Stimulated activated CD4-positive, alpha-beta T cell treated with anti-CD3 and anti-CD28 coated beads, Interleukin-4, amount 100 ng/mL, for 48 hours (primary cell): ENCODE measurements at regions not wholly inside any gene's neighbourhood (a gene's known extent, or its start where the extent isn't known, plus 50 kb on each side); places are given as distances from the start of the nearest gene placed in this dataset.
"Not testable (repeated sequence)": the region's sequence is repeated elsewhere in the genome, so short reads cannot be mapped to it uniquely, and the experiment has no call there.

Experiments used
- DNase-seq, 2 donors: peaks; one replicate each; pipeline ENCODE4 v3.0.0-alpha.2; 2020; ENCODE audit warnings: low read depth in 2 of 2

DNA sequence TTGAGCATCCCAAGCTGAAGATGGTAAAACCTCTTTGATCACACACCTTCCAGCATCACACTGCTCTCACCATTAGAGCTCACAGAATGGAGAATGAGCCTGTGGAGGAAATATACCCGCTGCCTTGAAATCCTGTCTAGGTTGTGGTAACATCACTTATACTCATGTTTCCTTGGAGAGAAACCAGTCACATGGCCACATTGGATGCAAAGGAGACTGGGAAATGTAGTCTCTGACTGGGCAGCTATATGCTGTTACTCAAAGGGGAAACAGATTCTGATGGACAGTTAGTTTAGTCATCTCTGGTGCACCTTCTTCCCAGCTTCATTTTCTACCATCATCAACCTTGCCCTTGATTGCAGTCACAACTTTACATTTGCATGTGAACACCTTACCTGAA, 286.3 kb downstream of the ANKRD50 start:
- DNase-seq, result no peak

DNA sequence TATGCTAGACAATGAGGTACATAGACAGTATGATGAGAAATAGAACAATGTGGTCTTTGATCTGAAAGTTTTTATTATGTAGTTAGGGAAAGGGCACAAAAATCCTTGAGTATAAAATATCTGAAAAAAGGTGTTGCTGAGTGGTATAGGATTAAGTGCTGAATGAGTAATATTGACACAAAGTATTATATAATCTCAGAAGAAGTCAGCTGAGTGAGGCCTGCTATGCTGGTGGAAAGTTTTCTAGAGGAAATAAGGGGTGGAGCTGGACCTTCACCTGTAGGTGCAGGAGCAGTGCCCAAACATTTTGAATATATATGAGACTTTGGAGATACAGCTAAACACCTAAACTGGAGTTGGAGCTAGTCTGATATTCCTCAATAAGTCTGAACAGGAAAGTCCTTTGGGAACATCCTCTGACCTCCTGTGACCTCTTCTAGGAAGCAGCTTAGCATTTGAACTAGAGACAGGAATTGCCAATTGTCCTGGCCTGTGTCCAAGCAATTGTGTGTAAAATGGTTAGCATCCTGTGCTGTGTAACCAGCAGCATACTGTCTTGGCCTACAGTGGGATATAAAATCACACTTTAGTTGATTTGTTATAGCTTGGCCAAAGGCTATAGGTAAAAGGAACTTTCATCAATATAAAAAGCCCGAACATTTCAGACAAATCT, 285.3 kb downstream of the ANKRD50 start:
- DNase-seq, result no peak

- DNase-seq, result no peak
Measured at GRCh38 chr4:124428648-124429047, 283.9 kb downstream of the ANKRD50 start.

GRCh38 chr4:124429746-124430250, 282.7 kb downstream of the ANKRD50 start:
- DNase-seq, result no peak

DNA sequence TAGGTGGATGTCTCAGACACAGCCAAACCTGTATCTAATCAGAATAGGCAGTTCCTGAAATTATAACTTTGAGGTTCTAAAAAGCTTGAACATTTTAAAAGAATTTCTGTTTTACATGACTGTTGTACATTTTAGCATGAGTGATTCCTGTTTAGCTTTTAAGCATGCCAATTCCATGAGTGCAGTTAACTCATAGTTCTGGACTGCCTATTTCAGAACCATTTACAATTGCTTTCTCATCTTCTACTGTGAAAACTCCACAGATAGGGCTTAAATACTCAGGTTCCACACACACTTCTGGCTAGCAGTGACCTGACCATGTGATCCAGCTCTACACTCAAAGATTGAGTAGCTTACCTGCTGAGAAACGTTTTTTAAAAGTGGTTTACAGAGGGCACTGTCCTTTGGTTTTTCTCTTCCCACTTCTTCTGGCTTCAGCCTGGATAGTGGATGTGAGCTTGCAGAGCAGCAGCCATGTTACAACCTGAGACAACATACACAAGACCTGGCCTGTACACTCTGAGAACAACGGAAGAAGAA, 280.8 kb downstream of the ANKRD50 start:
- DNase-seq, result no peak

GRCh38 chr4:124432500-124432899, 280.0 kb downstream of the ANKRD50 start:
- DNase-seq, result no peak

DNA sequence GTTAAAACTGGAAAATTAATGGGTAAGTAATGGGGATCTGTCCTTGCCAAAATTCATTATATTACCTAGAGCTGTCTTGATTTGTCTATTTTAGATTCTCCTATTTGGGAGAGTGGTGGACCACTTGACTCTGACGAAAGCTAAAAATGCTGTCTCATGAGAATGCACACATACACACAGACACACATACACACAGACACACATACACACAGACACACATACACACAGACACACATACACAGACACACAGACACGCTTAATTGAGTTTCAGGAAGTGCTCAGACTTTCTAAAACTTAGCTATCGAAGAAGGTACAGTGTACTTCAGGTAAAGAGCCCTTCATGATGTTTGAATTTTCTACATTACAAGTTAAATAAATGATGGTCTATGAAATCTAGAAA, 279.5 kb downstream of the ANKRD50 start:
- DNase-seq, result no peak

GRCh38 chr4:124433500-124433899, 279.0 kb downstream of the ANKRD50 start:
- no peak for DNase-seq

DNA sequence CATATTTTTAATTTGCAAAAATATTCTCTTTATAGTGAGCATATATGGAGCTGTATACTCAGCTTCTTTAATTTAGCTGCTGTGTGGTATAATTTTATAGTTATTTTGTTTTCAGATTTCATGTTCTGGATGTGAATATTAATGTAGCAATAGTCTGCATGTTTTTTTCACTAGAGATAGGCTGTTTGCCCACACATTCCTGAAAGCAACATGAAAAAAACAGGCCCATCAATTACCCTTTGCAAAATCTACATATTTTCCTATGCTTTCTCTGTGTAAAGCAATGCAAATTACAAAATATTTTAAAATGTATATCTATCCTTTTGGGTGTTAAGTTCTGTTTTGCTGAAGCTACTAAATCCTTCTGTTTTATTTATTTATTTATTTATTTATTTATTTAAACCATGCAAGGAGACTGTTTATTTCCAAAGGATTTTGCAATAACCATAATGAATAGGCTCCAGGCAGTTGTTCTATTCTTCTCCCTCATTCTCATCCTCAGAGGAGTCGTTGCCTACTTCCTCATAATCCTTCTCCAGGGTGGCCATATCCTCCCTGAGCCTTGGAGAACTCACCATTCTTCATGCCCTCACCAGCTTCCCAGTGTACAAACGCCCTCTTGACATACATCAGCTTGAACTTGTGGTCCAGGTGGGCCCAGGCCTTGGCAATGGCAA, 277.1 kb downstream of the ANKRD50 start:
- no peak for DNase-seq

DNA sequence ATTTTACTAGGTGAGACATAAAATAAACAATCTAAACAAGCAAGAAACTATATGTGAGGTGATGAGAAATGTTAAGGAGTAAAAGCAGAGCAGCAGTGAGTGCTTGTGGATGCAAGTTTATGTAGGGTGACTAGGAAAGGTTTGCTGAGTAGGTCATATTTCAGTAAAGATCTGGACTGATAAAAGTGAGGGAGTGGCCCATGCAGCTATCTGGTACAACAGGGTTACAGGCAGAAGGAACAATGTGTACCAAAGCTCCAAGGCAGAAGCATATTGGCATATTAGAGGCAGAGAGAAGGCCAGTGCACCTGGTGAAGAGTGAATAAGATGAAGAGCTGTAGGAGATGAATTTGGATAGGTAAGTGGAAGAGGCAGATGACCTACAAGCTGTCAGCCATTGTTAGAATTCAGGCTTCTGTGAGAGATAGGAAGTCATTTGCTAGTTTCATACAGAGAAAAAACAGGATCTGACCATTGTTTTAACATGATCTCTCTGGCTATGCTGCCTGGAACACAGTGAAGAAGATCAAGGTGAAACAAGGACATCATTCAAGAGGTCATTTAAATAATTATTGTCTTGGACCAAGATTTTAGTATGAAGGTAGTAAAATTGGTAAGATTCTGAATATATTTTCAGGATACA, 274.6 kb downstream of the ANKRD50 start:
- no peak for DNase-seq

DNA sequence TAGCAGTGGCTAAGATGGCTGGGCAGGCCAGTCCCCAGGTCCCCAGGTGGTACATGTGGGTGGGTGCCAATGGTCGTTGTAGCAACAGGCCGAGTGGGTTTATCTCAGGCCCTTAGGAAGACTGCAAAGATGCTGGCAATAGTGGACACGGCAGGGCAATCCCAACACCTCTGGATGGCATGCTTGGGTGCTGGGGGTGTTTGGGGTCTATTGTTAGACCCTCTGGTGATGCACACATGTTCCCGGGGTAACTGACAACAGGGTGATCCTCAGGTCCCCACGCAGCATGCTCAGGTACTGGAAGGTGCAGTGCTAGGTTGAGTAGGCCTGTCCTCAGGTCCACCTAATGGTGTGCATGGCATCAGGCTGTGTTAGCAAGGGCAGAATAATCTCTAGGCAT, 267.5 kb downstream of the ANKRD50 start:
- no peak for DNase-seq

- no peak for DNase-seq
Measured at GRCh38 chr4:124449881-124450280, 262.7 kb downstream of the ANKRD50 start.

GRCh38 chr4:124450851-124451250, 261.7 kb downstream of the ANKRD50 start:
- DNase-seq, result no peak

GRCh38 chr4:124454772-124455270, 257.7 kb downstream of the ANKRD50 start:
- DNase-seq, result no peak

- DNase-seq, result no peak
Measured at GRCh38 chr4:124455671-124456070, 256.9 kb downstream of the ANKRD50 start.

DNA sequence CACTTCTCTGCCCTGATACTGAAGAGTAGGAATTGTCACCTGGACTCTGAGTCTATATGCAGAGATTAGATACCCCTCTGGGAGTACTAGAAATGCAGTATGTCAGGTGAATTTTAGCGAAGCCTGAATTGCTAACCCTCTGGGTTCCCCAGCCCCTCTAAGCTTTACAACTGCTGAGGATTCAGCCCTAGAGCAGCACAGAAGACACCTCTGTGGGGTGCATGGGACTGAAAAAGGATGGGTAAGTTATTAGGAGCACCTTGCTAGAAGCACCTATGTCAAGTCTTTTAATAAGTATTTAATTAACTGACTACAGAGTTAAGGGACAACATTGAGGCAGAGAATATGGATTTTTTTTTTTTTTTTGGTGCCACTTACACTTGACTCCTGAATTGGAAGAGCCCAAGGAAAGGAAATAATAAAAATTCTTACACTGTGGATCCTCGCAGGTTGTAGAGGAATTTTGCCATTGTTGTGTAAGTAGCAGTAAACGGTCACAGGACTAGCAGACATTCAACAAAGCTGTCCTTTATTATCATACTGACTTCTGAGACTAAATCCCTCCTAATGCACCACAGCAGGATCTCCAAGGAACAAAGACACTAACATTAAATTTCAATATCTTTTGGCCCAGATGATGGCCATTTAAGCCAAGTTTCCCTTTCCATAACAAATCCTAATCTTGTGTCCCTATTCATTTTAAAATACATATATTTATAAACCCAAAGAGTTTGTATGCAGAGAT, 253.2 kb downstream of the ANKRD50 start:
- DNase-seq, result no peak

- no peak for DNase-seq
Measured at GRCh38 chr4:124459941-124460310, 252.6 kb downstream of the ANKRD50 start.

- not testable (repeated sequence) for DNase-seq
Measured at GRCh38 chr4:124461592-124461991, 250.9 kb downstream of the ANKRD50 start.

- DNase-seq, result no peak
Measured at GRCh38 chr4:124462954-124463828, 249.3 kb downstream of the ANKRD50 start.

- no peak for DNase-seq
Measured at GRCh38 chr4:124464836-124465235, 247.7 kb downstream of the ANKRD50 start.

- no peak for DNase-seq
Measured at GRCh38 chr4:124468360-124468759, 244.2 kb downstream of the ANKRD50 start.
